HepG2 (cell line): ENCODE measurements at regions not wholly inside any gene's neighbourhood (a gene's known extent, or its start where the extent isn't known, plus 50 kb on each side); places are given as distances from the start of the nearest gene placed in this dataset.

Experiments used
- ATAC-seq: fragments of 200-7000 bp; cut with Tn5 transposase; 3 replicates; pipeline ENCODE4 v1.9.1; 2020; ENCODE audit warnings: mild to moderate bottlenecking, moderate library complexity
- BruUV-seq: library from RNA; stranded (reverse); fragments of 400-500 nt; replicated peaks from 2 replicates; lab custom pipeline; 2021; lab: Mats Ljungman, UMichigan
- CTCF ChIA-PET: fragments of 300-600 bp; formaldehyde crosslinking; extraction: SDS; loops from one replicate; lab custom pipeline; 2021; ENCODE audit warnings: low total read pairs, inconsistent platforms, low intra/inter-chr PET ratio; lab: Yijun Ruan, JAX
- POLR2A ChIA-PET: fragments of 350-600 bp; sonication (Branson Sonifier 250); formaldehyde crosslinking; loops from one replicate; lab custom pipeline; 2020; ENCODE audit warnings: antibody characterized with exemption, inconsistent platforms; lab: Yijun Ruan, JAX
- DNase-seq: peaks from one replicate; pipeline ENCODE4 v3.0.0-alpha.2; 2015; ENCODE audit warnings: low spot score
- FAIRE-seq: peaks from 3 replicates; lab custom pipeline; 2011; peaks lifted over from hg19 to GRCh38; lab: Jason Lieb, UNC
- H2AFZ ChIP-seq: one replicate; pipeline ENCODE4 v1.6.1; 2011; ENCODE audit warnings: low read length, inconsistent platforms
- H3K27ac ChIP-seq: fragments of 300-600 bp; 3 replicates; pipeline ENCODE4 v1.8.0; 2011; ENCODE audit warnings: mixed run types, mild to moderate bottlenecking, mixed read lengths, low read length, inconsistent platforms; ENCODE audit not compliant: insufficient read depth; ENCODE audit errors: extremely low read length
- H3K27me3 ChIP-seq, 2 experiments: fragments of 200-600 bp in 1 of 2; 2 replicates in 1 of 2; 3 replicates in 1 of 2; pipeline versions ENCODE4 v1.6.0 to v1.8.0; 2011; ENCODE audit warnings: low read length in 2 of 2, mild to moderate bottlenecking in 2 of 2, moderate library complexity in 2 of 2, inconsistent platforms in 1 of 2; ENCODE audit not compliant: insufficient read depth in 2 of 2, control insufficient read depth in 1 of 2
- H3K36me3 ChIP-seq, 2 experiments: fragments of 200-600 bp in 1 of 2; replicated peaks in 1 of 2; 2 replicates in 1 of 2; 3 replicates in 1 of 2; pipeline versions ENCODE4 v1.5.1 to v1.8.0; 2011; ENCODE audit warnings: low read length in 2 of 2, inconsistent platforms in 1 of 2; ENCODE audit not compliant: insufficient read depth in 2 of 2, control insufficient read depth in 1 of 2
- H3K4me1 ChIP-seq: 2 replicates; pipeline ENCODE4 v1.5.1; 2012; ENCODE audit warnings: low read length, inconsistent platforms; ENCODE audit not compliant: insufficient read depth
- H3K4me2 ChIP-seq: 2 replicates; pipeline ENCODE4 v1.6.0; 2011; ENCODE audit warnings: low read depth, low read length, inconsistent platforms
- H3K4me3 ChIP-seq, 3 experiments: fragments of 200-600 bp in 1 of 3; sonication (generic), shearing (Covaris generic) in 1 of 3; replicated peaks in 1 of 3; 2 replicates each; pipeline ENCODE4 v1.5.1; 2011 to 2016; ENCODE audit warnings: low read length in 3 of 3, inconsistent platforms in 2 of 3, low read depth in 2 of 3, mild to moderate bottlenecking in 2 of 3, control low read depth in 1 of 3, mixed read lengths in 1 of 3; ENCODE audit not compliant: insufficient read depth in 1 of 3
- H3K79me2 ChIP-seq: one replicate; pipeline ENCODE4 v1.6.1; 2011; ENCODE audit warnings: low read length, inconsistent platforms; ENCODE audit not compliant: insufficient read depth
- H3K9ac ChIP-seq: 2 replicates; pipeline ENCODE4 v1.6.0; 2011; ENCODE audit warnings: mild to moderate bottlenecking, low read depth, low read length, inconsistent platforms; ENCODE audit not compliant: insufficient read depth
- H3K9me3 ChIP-seq: 2 replicates; pipeline ENCODE4 v1.5.1; 2012; ENCODE audit warnings: mild to moderate bottlenecking, low read length
- H4K20me1 ChIP-seq: 2 replicates; pipeline ENCODE4 v1.6.0; 2011; ENCODE audit warnings: inconsistent platforms, mild to moderate bottlenecking, low read length, moderate library complexity; ENCODE audit not compliant: insufficient read depth
- CEBPG ChIP-seq: IDR thresholded peaks from 2 replicates; pipeline ENCODE4 v1.6.1; 2016
- ELF1 ChIP-seq: sonication (generic); formaldehyde crosslinking; IDR thresholded peaks from 2 replicates; pipeline ENCODE4 v1.4.0; 2020; ENCODE audit warnings: missing genetic modification reagents
- FOXP1 ChIP-seq, 2 experiments: fragments of 450-650 bp in 1 of 2; IDR thresholded peaks; 2 replicates each; pipeline ENCODE4 v1.6.1; 2017 to 2018; ENCODE audit warnings: antibody characterized with exemption in 1 of 2
- HDAC2 ChIP-seq: sonication (generic); formaldehyde crosslinking; IDR thresholded peaks from 2 replicates; pipeline ENCODE4 v1.4.0; 2020; ENCODE audit warnings: missing genetic modification reagents
- JUNB ChIP-seq: sonication (generic); formaldehyde crosslinking; IDR thresholded peaks from 2 replicates; pipeline ENCODE4 v1.8.0; 2022; ENCODE audit warnings: missing genetic modification reagents, mild to moderate bottlenecking, borderline replicate concordance
- MIER2 ChIP-seq: IDR thresholded peaks from 2 replicates; pipeline ENCODE4 v1.6.1; 2016; ENCODE audit warnings: missing biosample characterization, missing genetic modification reagents
- NRL ChIP-seq: sonication (generic); formaldehyde crosslinking; IDR thresholded peaks from 2 replicates; pipeline ENCODE4 v1.5.0; 2020; ENCODE audit warnings: missing genetic modification reagents, mild to moderate bottlenecking, moderate library complexity, borderline replicate concordance
- RORA ChIP-seq: sonication (generic); formaldehyde crosslinking; IDR thresholded peaks from 2 replicates; pipeline ENCODE4 v1.5.0; 2020; ENCODE audit warnings: mild to moderate bottlenecking, missing genetic modification reagents, moderate library complexity
- SMYD3 ChIP-seq: sonication (generic); formaldehyde crosslinking; IDR thresholded peaks from 2 replicates; pipeline ENCODE4 v1.8.1; 2023; ENCODE audit warnings: mild to moderate bottlenecking, missing genetic modification reagents
- TCF12 ChIP-seq, 2 experiments: fragments of 450-650 bp in 1 of 2; sonication (generic) in 1 of 2; formaldehyde crosslinking in 1 of 2; IDR thresholded peaks; 2 replicates each; pipeline versions ENCODE4 v1.6.1 to v1.8.0; 2017 to 2022; ENCODE audit warnings: antibody characterized with exemption in 1 of 2, mild to moderate bottlenecking in 1 of 2, missing genetic modification reagents in 1 of 2, moderate library complexity in 1 of 2
- TSC22D2 ChIP-seq: sonication (generic); formaldehyde crosslinking; IDR thresholded peaks from 2 replicates; pipeline ENCODE4 v1.5.1; 2020; ENCODE audit warnings: missing genetic modification reagents, mild to moderate bottlenecking, borderline replicate concordance
- ZBTB7A ChIP-seq: sonication (generic); formaldehyde crosslinking; IDR thresholded peaks from 2 replicates; pipeline ENCODE4 v1.8.0; 2022; ENCODE audit warnings: mild to moderate bottlenecking, missing genetic modification reagents
- ZNF607 ChIP-seq: sonication (generic); formaldehyde crosslinking; IDR thresholded peaks from 2 replicates; pipeline ENCODE4 v1.5.1; 2020; ENCODE audit warnings: missing genetic modification reagents, mild to moderate bottlenecking, borderline replicate concordance
- WGBS: methylation state at CpG from one replicate; pipeline ENCODE4 v1.1.6; 2017; ENCODE audit warnings: low lambda C conversion rate; 5-methylcytosine and 5-hydroxymethylcytosine counted together
- in situ Hi-C: cut with HindIII; loops from 2 replicates; pipeline ENCODE4 v1.10.0; 2017; ENCODE audit warnings: low pct_unique_long_range_greater_than_20kb; ENCODE audit not compliant: extremely low pct_ligation_motif_present
- intact Hi-C: fragments of 100-400 bp; cut with micrococcal nuclease; formaldehyde crosslinking; loops from one replicate; pipeline ENCODE4 v1.10.0; 2022; ENCODE audit not compliant: unreplicated experiment
- TF ChIP-seq, protein P1 (sequence below): sonication (generic); formaldehyde crosslinking; IDR thresholded peaks from 2 replicates; pipeline ENCODE4 v1.5.1; 2020; ENCODE audit warnings: mild to moderate bottlenecking, missing genetic modification reagents, moderate library complexity
- TF ChIP-seq, protein P2 (sequence below): sonication (generic); formaldehyde crosslinking; IDR thresholded peaks from 2 replicates; pipeline ENCODE4 v1.4.0; 2020; ENCODE audit warnings: missing genetic modification reagents
- TF ChIP-seq, protein P3 (sequence below): sonication (generic); formaldehyde crosslinking; IDR thresholded peaks from 2 replicates; pipeline ENCODE4 v1.4.0; 2020; ENCODE audit warnings: missing genetic modification reagents, borderline replicate concordance

DNA sequence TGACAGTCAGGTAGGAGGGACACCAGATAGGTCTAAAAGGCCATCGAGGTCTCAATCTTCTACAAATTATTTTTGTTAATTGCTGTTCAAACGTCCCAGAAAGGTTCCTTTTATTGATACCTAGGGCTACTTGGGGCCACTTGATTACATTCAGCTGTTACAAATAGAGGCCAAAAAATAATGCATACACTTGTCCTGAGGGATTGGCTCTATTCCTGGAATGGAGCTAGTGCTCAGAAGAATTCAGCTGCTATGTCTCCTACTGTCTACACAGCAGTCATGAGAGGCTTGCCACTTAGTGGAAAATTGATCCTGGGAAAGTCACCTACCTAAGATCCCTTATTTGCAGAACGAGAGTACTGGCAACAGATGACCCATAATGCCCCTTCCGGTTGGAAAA is 498.3 kb downstream of the ADGRL2 start:
- H3K9ac ChIP-seq, result no peak overlapping the region
- POLR2A ChIA-PET, result no interaction called here
- DNase-seq (no peak), ATAC-seq (no peak), FAIRE-seq (no peak)
- H3K9me3 ChIP-seq, result peaks cover 74% of the 10 kb centered on the region
- H3K27ac ChIP-seq, result no peak overlapping the region
- no peaks in the 10 kb centered on the region for H3K79me2 ChIP-seq
- H3K4me3 ChIP-seq, result no peak overlapping the region
- no TSS peak for BruUV-seq
- no peaks in the 10 kb centered on the region for H4K20me1 ChIP-seq
- H3K4me1 ChIP-seq, result no peaks in the 10 kb centered on the region
- 2% methylated on average over 4 of the region's 4 CpGs for WGBS
- CTCF ChIA-PET, result no interaction called here
- in situ Hi-C loops, result no loop called here
- intact Hi-C loops, result no loop called here
- H2AFZ ChIP-seq, result no peak overlapping the region
- H3K4me2 ChIP-seq, result no peak overlapping the region
- H3K36me3 ChIP-seq, result no peaks in the 10 kb centered on the region
- no peaks in the 10 kb centered on the region for H3K27me3 ChIP-seq
- no peak for TF ChIP-seq NRL (CRISPR knock-in tag)
- no peak for TF ChIP-seq ELF1
- TF ChIP-seq, protein P1, sequence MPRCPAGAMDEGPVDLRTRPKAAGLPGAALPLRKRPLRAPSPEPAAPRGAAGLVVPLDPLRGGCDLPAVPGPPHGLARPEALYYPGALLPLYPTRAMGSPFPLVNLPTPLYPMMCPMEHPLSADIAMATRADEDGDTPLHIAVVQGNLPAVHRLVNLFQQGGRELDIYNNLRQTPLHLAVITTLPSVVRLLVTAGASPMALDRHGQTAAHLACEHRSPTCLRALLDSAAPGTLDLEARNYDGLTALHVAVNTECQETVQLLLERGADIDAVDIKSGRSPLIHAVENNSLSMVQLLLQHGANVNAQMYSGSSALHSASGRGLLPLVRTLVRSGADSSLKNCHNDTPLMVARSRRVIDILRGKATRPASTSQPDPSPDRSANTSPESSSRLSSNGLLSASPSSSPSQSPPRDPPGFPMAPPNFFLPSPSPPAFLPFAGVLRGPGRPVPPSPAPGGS (CRISPR knock-in tag), result no peak
- no peak for TF ChIP-seq FOXP1 (IDR thresholded peaks at IDR 0.05)
- TF ChIP-seq FOXP1 (CRISPR knock-in tag; IDR thresholded peaks at IDR 0.05), result no peak
- no peak for TF ChIP-seq JUNB (CRISPR knock-in tag)
- TF ChIP-seq, protein P2, sequence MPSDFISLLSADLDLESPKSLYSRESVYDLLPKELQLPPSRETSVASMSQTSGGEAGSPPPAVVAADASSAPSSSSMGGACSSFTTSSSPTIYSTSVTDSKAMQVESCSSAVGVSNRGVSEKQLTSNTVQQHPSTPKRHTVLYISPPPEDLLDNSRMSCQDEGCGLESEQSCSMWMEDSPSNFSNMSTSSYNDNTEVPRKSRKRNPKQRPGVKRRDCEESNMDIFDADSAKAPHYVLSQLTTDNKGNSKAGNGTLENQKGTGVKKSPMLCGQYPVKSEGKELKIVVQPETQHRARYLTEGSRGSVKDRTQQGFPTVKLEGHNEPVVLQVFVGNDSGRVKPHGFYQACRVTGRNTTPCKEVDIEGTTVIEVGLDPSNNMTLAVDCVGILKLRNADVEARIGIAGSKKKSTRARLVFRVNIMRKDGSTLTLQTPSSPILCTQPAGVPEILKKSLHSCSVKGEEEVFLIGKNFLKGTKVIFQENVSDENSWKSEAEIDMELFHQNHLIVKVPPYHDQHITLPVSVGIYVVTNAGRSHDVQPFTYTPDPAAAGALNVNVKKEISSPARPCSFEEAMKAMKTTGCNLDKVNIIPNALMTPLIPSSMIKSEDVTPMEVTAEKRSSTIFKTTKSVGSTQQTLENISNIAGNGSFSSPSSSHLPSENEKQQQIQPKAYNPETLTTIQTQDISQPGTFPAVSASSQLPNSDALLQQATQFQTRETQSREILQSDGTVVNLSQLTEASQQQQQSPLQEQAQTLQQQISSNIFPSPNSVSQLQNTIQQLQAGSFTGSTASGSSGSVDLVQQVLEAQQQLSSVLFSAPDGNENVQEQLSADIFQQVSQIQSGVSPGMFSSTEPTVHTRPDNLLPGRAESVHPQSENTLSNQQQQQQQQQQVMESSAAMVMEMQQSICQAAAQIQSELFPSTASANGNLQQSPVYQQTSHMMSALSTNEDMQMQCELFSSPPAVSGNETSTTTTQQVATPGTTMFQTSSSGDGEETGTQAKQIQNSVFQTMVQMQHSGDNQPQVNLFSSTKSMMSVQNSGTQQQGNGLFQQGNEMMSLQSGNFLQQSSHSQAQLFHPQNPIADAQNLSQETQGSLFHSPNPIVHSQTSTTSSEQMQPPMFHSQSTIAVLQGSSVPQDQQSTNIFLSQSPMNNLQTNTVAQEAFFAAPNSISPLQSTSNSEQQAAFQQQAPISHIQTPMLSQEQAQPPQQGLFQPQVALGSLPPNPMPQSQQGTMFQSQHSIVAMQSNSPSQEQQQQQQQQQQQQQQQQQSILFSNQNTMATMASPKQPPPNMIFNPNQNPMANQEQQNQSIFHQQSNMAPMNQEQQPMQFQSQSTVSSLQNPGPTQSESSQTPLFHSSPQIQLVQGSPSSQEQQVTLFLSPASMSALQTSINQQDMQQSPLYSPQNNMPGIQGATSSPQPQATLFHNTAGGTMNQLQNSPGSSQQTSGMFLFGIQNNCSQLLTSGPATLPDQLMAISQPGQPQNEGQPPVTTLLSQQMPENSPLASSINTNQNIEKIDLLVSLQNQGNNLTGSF, result no peak
- no peak for TF ChIP-seq TCF12 (IDR thresholded peaks at IDR 0.05)
- TF ChIP-seq TCF12 (CRISPR knock-in tag; IDR thresholded peaks at IDR 0.05), result no peak
- TF ChIP-seq HDAC2 (CRISPR knock-in tag), result no peak
- no peak for TF ChIP-seq ZNF607 (CRISPR knock-in tag)
- TF ChIP-seq MIER2 (CRISPR knock-in tag), result no peak
- TF ChIP-seq, protein P3, sequence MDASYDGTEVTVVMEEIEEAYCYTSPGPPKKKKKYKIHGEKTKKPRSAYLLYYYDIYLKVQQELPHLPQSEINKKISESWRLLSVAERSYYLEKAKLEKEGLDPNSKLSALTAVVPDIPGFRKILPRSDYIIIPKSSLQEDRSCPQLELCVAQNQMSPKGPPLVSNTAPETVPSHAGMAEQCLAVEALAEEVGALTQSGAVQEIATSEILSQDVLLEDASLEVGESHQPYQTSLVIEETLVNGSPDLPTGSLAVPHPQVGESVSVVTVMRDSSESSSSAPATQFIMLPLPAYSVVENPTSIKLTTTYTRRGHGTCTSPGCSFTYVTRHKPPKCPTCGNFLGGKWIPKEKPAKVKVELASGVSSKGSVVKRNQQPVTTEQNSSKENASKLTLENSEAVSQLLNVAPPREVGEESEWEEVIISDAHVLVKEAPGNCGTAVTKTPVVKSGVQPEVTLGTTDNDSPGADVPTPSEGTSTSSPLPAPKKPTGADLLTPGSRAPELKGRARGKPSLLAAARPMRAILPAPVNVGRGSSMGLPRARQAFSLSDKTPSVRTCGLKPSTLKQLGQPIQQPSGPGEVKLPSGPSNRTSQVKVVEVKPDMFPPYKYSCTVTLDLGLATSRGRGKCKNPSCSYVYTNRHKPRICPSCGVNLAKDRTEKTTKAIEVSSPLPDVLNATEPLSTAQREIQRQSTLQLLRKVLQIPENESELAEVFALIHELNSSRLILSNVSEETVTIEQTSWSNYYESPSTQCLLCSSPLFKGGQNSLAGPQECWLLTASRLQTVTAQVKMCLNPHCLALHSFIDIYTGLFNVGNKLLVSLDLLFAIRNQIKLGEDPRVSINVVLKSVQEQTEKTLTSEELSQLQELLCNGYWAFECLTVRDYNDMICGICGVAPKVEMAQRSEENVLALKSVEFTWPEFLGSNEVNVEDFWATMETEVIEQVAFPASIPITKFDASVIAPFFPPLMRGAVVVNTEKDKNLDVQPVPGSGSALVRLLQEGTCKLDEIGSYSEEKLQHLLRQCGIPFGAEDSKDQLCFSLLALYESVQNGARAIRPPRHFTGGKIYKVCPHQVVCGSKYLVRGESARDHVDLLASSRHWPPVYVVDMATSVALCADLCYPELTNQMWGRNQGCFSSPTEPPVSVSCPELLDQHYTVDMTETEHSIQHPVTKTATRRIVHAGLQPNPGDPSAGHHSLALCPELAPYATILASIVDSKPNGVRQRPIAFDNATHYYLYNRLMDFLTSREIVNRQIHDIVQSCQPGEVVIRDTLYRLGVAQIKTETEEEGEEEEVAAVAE (CRISPR knock-in tag), result no peak
- no peak for TF ChIP-seq TSC22D2 (CRISPR knock-in tag)
- TF ChIP-seq SMYD3 (CRISPR knock-in tag), result no peak
- TF ChIP-seq ZBTB7A (CRISPR knock-in tag), result no peak
- TF ChIP-seq RORA (CRISPR knock-in tag), result no peak
- no peak for TF ChIP-seq CEBPG (CRISPR knock-in tag)
